ENCODE measurements at regions not wholly inside any gene's neighbourhood (a gene's known extent, or its start where the extent isn't known, plus 50 kb on each side); places are given as distances from the start of the nearest gene placed in this dataset.

GRCh38 chr1:238239343-238239742 is 348.6 kb upstream of the ZP4 start:
- no peak for TF ChIP-seq ZNF654 (tag by site-specific recombination; IDR thresholded peaks at IDR 0.05; ENCODE audit: low read depth)
- no peak for TF ChIP-seq ZNF311 (tag by site-specific recombination; IDR thresholded peaks at IDR 0.05; ENCODE audit: borderline replicate concordance)
- TF ChIP-seq ZNF266 (tag by site-specific recombination; IDR thresholded peaks at IDR 0.05; ENCODE audit: low read depth), result no peak
- TF ChIP-seq GLIS2 (tag by site-specific recombination; IDR thresholded peaks at IDR 0.05), result no peak
- no peak for TF ChIP-seq CTCF (tag by site-specific recombination; IDR thresholded peaks at IDR 0.05)
- no peak for TF ChIP-seq ZNF626 (tag by site-specific recombination; IDR thresholded peaks at IDR 0.05)
